ENCODE measurements at regions not wholly inside any gene's neighbourhood (a gene's known extent, or its start where the extent isn't known, plus 50 kb on each side); places are given as distances from the start of the nearest gene placed in this dataset.
A peak's percentile ranks its signal among the peaks of the same experiment; 100 is the strongest.

- DNase-seq (ENCODE audit: low read depth): no peak
Measured at GRCh38 chr13:50071379-50071778, 56.1 kb downstream of the KCNRG start.

GRCh38 chr13:50072676-50073075 lies 57.4 kb downstream of the KCNRG start:
- no peak for DNase-seq (ENCODE audit: low read depth)

GRCh38 chr13:50073340-50073739 lies 58.1 kb downstream of the KCNRG start:
- DNase-seq (ENCODE audit: low read depth): no peak

- no peak for DNase-seq (ENCODE audit: low read depth)
Measured at GRCh38 chr13:50074843-50075242, 59.6 kb downstream of the KCNRG start.

GRCh38 chr13:50075619-50076097 lies 60.4 kb downstream of the KCNRG start:
- no peak for DNase-seq (ENCODE audit: low read depth)

- DNase-seq (ENCODE audit: low read depth): no peak
Measured at GRCh38 chr13:50077431-50077830, 62.2 kb downstream of the KCNRG start.

GRCh38 chr13:50078231-50078894 lies 63.1 kb downstream of the KCNRG start:
- DNase-seq (ENCODE audit: low read depth): no peak

- no peak for DNase-seq (ENCODE audit: low read depth)
Measured at GRCh38 chr13:50078895-50079654, 63.8 kb downstream of the KCNRG start.

- DNase-seq (ENCODE audit: low read depth): no peak
Measured at GRCh38 chr13:50079655-50080202, 64.5 kb downstream of the KCNRG start.

GRCh38 chr13:50080203-50080910 lies 65.1 kb downstream of the KCNRG start:
- DNase-seq (ENCODE audit: low read depth): no peak

- DNase-seq (ENCODE audit: low read depth): peak; percentile 28
Measured at GRCh38 chr13:50080911-50081678, 65.9 kb downstream of the KCNRG start.

GRCh38 chr13:50081679-50082425 lies 66.6 kb downstream of the KCNRG start:
- peak; percentile 97 for DNase-seq (ENCODE audit: low read depth)

GRCh38 chr13:50082426-50083281 lies 67.4 kb downstream of the KCNRG start:
- DNase-seq (ENCODE audit: low read depth): peak; percentile 52

- DNase-seq (ENCODE audit: low read depth): no peak
Measured at GRCh38 chr13:50085063-50085462, 69.8 kb downstream of the KCNRG start.

- no peak for DNase-seq (ENCODE audit: low read depth)
Measured at GRCh38 chr13:50089633-50090032, 74.4 kb downstream of the KCNRG start.

- DNase-seq (ENCODE audit: low read depth): no peak
Measured at GRCh38 chr13:50090211-50090610, 75.0 kb downstream of the KCNRG start.

GRCh38 chr13:50094615-50095293 lies 79.5 kb downstream of the KCNRG start:
- no peak for DNase-seq (ENCODE audit: low read depth)

- no peak for DNase-seq (ENCODE audit: low read depth)
Measured at GRCh38 chr13:50098693-50099092, 83.4 kb downstream of the KCNRG start.

- no peak for DNase-seq (ENCODE audit: low read depth)
Measured at GRCh38 chr13:50099473-50099872, 84.2 kb downstream of the KCNRG start.

GRCh38 chr13:50101590-50101989 lies 86.3 kb downstream of the KCNRG start:
- DNase-seq (ENCODE audit: low read depth): no peak

Measured in activated T-helper 1 cell treated with Interleukin-2 at 50 U/mL for 16 hours (primary cell).